Mesendoderm (in vitro differentiated cells): ENCODE measurements at regions not wholly inside any gene's neighbourhood (a gene's known extent, or its start where the extent isn't known, plus 50 kb on each side); places are given as distances from the start of the nearest gene placed in this dataset.

Experiments
- DNase-seq: peaks from one replicate; pipeline ENCODE4 v3.0.0; 2013
- H2AK5ac ChIP-seq: 2 replicates; pipeline ENCODE4 v1.6.1; 2013; ENCODE audit warnings: low read length, inconsistent platforms
- H2BK120ac ChIP-seq: 2 replicates; pipeline ENCODE4 v1.6.1; 2013; ENCODE audit warnings: low read depth, mild to moderate bottlenecking, low read length, moderate library complexity, mixed read lengths
- H2BK15ac ChIP-seq: replicated peaks from 2 replicates; pipeline ENCODE4 v1.6.1; 2013; ENCODE audit warnings: low read depth, mild to moderate bottlenecking, moderate library complexity
- H2BK5ac ChIP-seq: 2 replicates; pipeline ENCODE4 v1.6.1; 2013; ENCODE audit warnings: low read length, inconsistent platforms
- H3K18ac ChIP-seq: 2 replicates; pipeline ENCODE4 v1.6.1; 2013; ENCODE audit warnings: mild to moderate bottlenecking, low read length, mixed read lengths
- H3K23ac ChIP-seq: one replicate; pipeline ENCODE4 v1.6.1; 2013; ENCODE audit warnings: low read length
- H3K27ac ChIP-seq: 2 replicates; pipeline ENCODE4 v1.5.1; 2013; ENCODE audit warnings: low read depth, mild to moderate bottlenecking, inconsistent platforms, low read length, moderate library complexity
- H3K27me3 ChIP-seq: 2 replicates; pipeline ENCODE4 v1.6.1; 2013; ENCODE audit warnings: low read length, control low read depth, mild to moderate bottlenecking, inconsistent platforms; ENCODE audit not compliant: insufficient read depth, poor library complexity
- H3K36me3 ChIP-seq: 2 replicates; pipeline ENCODE4 v1.6.1; 2013; ENCODE audit warnings: low read length, inconsistent platforms; ENCODE audit not compliant: control insufficient read depth, insufficient read depth
- H3K4ac ChIP-seq: one replicate; pipeline ENCODE4 v1.6.1; 2013; ENCODE audit warnings: low read depth, mild to moderate bottlenecking, low read length, moderate library complexity
- H3K4me1 ChIP-seq: 2 replicates; pipeline ENCODE4 v1.6.1; 2013; ENCODE audit warnings: low read depth, low read length, inconsistent platforms; ENCODE audit not compliant: control insufficient read depth
- H3K4me2 ChIP-seq: 2 replicates; pipeline ENCODE4 v1.6.1; 2013; ENCODE audit warnings: low read length
- H3K4me3 ChIP-seq: 2 replicates; pipeline ENCODE4 v1.5.1; 2013; ENCODE audit warnings: mild to moderate bottlenecking, low read length
- H3K56ac ChIP-seq: one replicate; pipeline ENCODE4 v1.6.1; 2013; ENCODE audit warnings: low read length
- H3K79me1 ChIP-seq: 2 replicates; pipeline ENCODE4 v1.6.1; 2013; ENCODE audit warnings: low read length, inconsistent platforms
- H3K79me2 ChIP-seq: 2 replicates; pipeline ENCODE4 v1.6.1; 2013; ENCODE audit warnings: mild to moderate bottlenecking, low read length; ENCODE audit not compliant: control insufficient read depth, insufficient read depth
- H3K9ac ChIP-seq: 2 replicates; pipeline ENCODE4 v1.6.1; 2013; ENCODE audit warnings: low read length, inconsistent platforms
- H4K5ac ChIP-seq: one replicate; pipeline ENCODE4 v1.6.1; 2013; ENCODE audit warnings: low read length
- H4K8ac ChIP-seq: one replicate; pipeline ENCODE4 v1.6.1; 2013; ENCODE audit warnings: low read depth, mild to moderate bottlenecking, control low read depth, low read length, moderate library complexity
- WGBS: extraction: QIAGEN DNeasy Blood & Tissue Kit; methylation state at CpG from one replicate; pipeline ENCODE4 v1.1.7; 2013; ENCODE audit warnings: low lambda C conversion rate, missing lambda C conversion rate; ENCODE audit not compliant: insufficient coverage; ENCODE audit errors: extremely low coverage; 5-methylcytosine and 5-hydroxymethylcytosine counted together

- no peaks in the 10 kb centered on the region for H3K27me3 ChIP-seq
- no peak overlapping the region for H3K23ac ChIP-seq
- H3K27ac ChIP-seq, result no peak overlapping the region
- H3K18ac ChIP-seq, result no peak overlapping the region
- H3K79me1 ChIP-seq, result no peaks in the 10 kb centered on the region
- H3K56ac ChIP-seq, result no peak overlapping the region
- H3K4me2 ChIP-seq, result no peak overlapping the region
- H4K5ac ChIP-seq, result no peak overlapping the region
- H2BK5ac ChIP-seq, result no peak overlapping the region
- H2BK120ac ChIP-seq, result no peak overlapping the region
- no peaks in the 10 kb centered on the region for H3K79me2 ChIP-seq
- no peak overlapping the region for H2BK15ac ChIP-seq
- H3K4me1 ChIP-seq, result no peaks in the 10 kb centered on the region
- H3K36me3 ChIP-seq, result no peaks in the 10 kb centered on the region
- no peak overlapping the region for H3K4me3 ChIP-seq
- no peak overlapping the region for H4K8ac ChIP-seq
- H3K9ac ChIP-seq, result no peak overlapping the region
- no peak overlapping the region for H2AK5ac ChIP-seq
- no CpG with 5 or more reads among the region's 1 CpG for WGBS
- DNase-seq, result no peak
- H3K4ac ChIP-seq, result no peak overlapping the region
These were observed 143.0 kb downstream of the PPP1R3A start for GRCh38 chr7:113775804-113776203.

GRCh38 chr7:113775401-113775800 is 143.4 kb downstream of the PPP1R3A start:
- Histone ChIP-seq H3K36me3 (no peaks in the 10 kb centered on the region), H3K79me1 (no peaks in the 10 kb centered on the region), H3K27me3 (no peaks in the 10 kb centered on the region), H3K27ac (no peak overlapping the region), H3K9ac (no peak overlapping the region), H2BK120ac (no peak overlapping the region), H4K8ac (no peak overlapping the region), H2AK5ac (no peak overlapping the region), H2BK5ac (no peak overlapping the region), H3K18ac (no peak overlapping the region), H2BK15ac (no peak overlapping the region), H3K4me3 (no peak overlapping the region), H3K4me1 (no peaks in the 10 kb centered on the region), H4K5ac (no peak overlapping the region), H3K79me2 (no peaks in the 10 kb centered on the region), H3K4ac (no peak overlapping the region), H3K4me2 (no peak overlapping the region), H3K56ac (no peak overlapping the region), H3K23ac (no peak overlapping the region)
- DNase-seq, result no peak
- whole genome bisulfite sequencing, result no CpG with 5 or more reads among the region's 1 CpG

- no peak overlapping the region for H2BK5ac ChIP-seq
- no peak overlapping the region for H3K4ac ChIP-seq
- peak; percentile 40 for DNase-seq
- no peak overlapping the region for H3K23ac ChIP-seq
- no peak overlapping the region for H3K18ac ChIP-seq
- WGBS, result no CpG with 5 or more reads among the region's 3 CpGs
- no peaks in the 10 kb centered on the region for H3K79me2 ChIP-seq
- H3K56ac ChIP-seq, result no peak overlapping the region
- H4K5ac ChIP-seq, result no peak overlapping the region
- H3K9ac ChIP-seq, result no peak overlapping the region
- no peaks in the 10 kb centered on the region for H3K27me3 ChIP-seq
- H2BK120ac ChIP-seq, result no peak overlapping the region
- H3K4me3 ChIP-seq, result no peak overlapping the region
- H2BK15ac ChIP-seq, result no peak overlapping the region
- H3K79me1 ChIP-seq, result no peaks in the 10 kb centered on the region
- no peak overlapping the region for H2AK5ac ChIP-seq
- H3K36me3 ChIP-seq, result no peaks in the 10 kb centered on the region
- H4K8ac ChIP-seq, result no peak overlapping the region
- H3K27ac ChIP-seq, result no peak overlapping the region
- no peaks in the 10 kb centered on the region for H3K4me1 ChIP-seq
- no peak overlapping the region for H3K4me2 ChIP-seq
These were observed 144.5 kb downstream of the PPP1R3A start for GRCh38 chr7:113774182-113774807.

DNA sequence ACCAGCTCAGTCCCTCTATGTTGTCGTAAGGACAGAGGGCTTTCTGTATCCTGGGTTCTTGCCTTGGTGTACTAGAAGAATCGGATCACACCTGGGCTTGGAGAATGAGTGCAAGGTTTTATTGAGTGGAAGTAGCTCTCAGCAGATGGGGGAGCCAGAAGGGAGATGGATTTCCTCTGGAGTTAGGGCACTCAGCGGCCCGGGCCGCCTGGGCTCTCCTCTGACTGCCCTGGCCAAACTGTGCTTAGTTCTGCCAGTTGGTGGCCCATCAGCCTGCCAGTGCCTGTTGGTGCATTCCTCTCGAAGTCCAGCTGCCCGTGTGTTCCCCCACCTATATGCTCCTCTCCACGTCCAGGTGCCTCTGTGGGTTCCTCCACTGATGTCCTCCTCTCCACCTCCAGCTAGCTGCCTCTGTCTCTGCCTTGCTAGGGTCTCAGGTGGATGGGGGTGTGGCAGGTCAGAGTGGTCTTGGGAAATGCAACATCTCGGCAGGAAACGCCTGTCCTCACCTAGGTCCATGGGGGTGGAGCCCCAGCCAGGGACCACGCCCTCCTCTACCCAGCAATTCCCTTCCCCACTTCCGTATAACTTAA is 148.6 kb downstream of the PPP1R3A start:
- WGBS, result no CpG with 5 or more reads among the region's 12 CpGs
- no peaks in the 10 kb centered on the region for H3K4me1 ChIP-seq
- no peak overlapping the region for H3K4me3 ChIP-seq
- no peak overlapping the region for H4K5ac ChIP-seq
- H4K8ac ChIP-seq, result no peak overlapping the region
- no peak overlapping the region for H2AK5ac ChIP-seq
- no peak overlapping the region for H3K56ac ChIP-seq
- no peak for DNase-seq
- H3K36me3 ChIP-seq, result no peaks in the 10 kb centered on the region
- H3K18ac ChIP-seq, result no peak overlapping the region
- no peak overlapping the region for H2BK15ac ChIP-seq
- no peaks in the 10 kb centered on the region for H3K79me1 ChIP-seq
- no peak overlapping the region for H3K4me2 ChIP-seq
- H3K9ac ChIP-seq, result no peak overlapping the region
- H2BK5ac ChIP-seq, result no peak overlapping the region
- H3K4ac ChIP-seq, result no peak overlapping the region
- H3K23ac ChIP-seq, result no peak overlapping the region
- H2BK120ac ChIP-seq, result no peak overlapping the region
- no peaks in the 10 kb centered on the region for H3K27me3 ChIP-seq
- no peaks in the 10 kb centered on the region for H3K79me2 ChIP-seq
- no peak overlapping the region for H3K27ac ChIP-seq

DNA sequence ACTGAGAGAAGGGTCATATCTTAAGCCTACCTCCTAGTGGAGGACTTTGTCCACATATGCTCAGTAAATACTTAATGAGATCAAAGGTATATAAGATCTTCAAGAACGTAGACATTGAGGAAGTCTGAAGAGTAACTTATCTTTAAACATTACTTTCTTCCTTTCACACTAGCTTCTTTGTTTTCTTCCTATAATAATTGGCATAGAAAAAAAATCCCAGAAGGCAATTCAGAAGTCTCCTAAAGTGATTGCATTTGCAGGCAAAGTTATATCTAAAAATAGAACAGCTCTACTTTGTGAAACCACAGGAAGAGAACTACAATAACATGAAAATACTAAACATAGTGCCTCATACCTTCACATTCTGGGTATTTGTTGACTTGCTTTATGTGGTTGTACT is 150.4 kb downstream of the PPP1R3A start:
- Histone ChIP-seq H3K4me1 (no peaks in the 10 kb centered on the region), H3K18ac (no peak overlapping the region), H3K4ac (no peak overlapping the region), H3K56ac (no peak overlapping the region), H2AK5ac (no peak overlapping the region), H3K79me1 (no peaks in the 10 kb centered on the region), H2BK15ac (no peak overlapping the region), H3K79me2 (no peaks in the 10 kb centered on the region), H3K27ac (no peak overlapping the region), H4K5ac (no peak overlapping the region), H3K36me3 (no peaks in the 10 kb centered on the region), H3K23ac (no peak overlapping the region), H3K9ac (no peak overlapping the region), H2BK5ac (no peak overlapping the region), H4K8ac (no peak overlapping the region), H3K4me3 (no peak overlapping the region), H2BK120ac (no peak overlapping the region), H3K4me2 (no peak overlapping the region), H3K27me3 (no peaks in the 10 kb centered on the region)
- DNase-seq, result no peak
- WGBS, result no CpG with 5 or more reads among the region's 1 CpG
